ENCODE measurements at regions not wholly inside any gene's neighbourhood (a gene's known extent, or its start where the extent isn't known, plus 50 kb on each side); places are given as distances from the start of the nearest gene placed in this dataset.

GRCh38 chr5:171599957-171600612, 180.6 kb downstream of the FGF18 start:
- Histone ChIP-seq H3K36me3 (no peaks in the 10 kb centered on the region), H3K9me3 (ENCODE audit: low read depth) (no peaks in the 10 kb centered on the region), H3K4me3 (no peak overlapping the region), H3K27me3 (no peaks in the 10 kb centered on the region), H3K4me1 (ENCODE audit: low read depth) (peaks cover 4% of the 10 kb centered on the region), H3K27ac (no peak overlapping the region)
- no peak for DNase-seq (ENCODE audit: low read depth in 1 of 2, low spot score in 1 of 2)
- no peak for TF ChIP-seq CTCF (IDR thresholded peaks at IDR 0.05; ENCODE audit: low read depth, low read length)

- DNase-seq (ENCODE audit: low read depth in 1 of 2, low spot score in 1 of 2): peak in 1 of 2 donors; percentile 51
- no peak overlapping the region for H3K4me3 ChIP-seq
- no peaks in the 10 kb centered on the region for H3K9me3 ChIP-seq (ENCODE audit: low read depth)
- no peak overlapping the region for H3K27ac ChIP-seq
- H3K4me1 ChIP-seq (ENCODE audit: low read depth): peaks cover 4% of the 10 kb centered on the region
- no peak for TF ChIP-seq CTCF (IDR thresholded peaks at IDR 0.05; ENCODE audit: low read depth, low read length)
- no peaks in the 10 kb centered on the region for H3K36me3 ChIP-seq
- H3K27me3 ChIP-seq: no peaks in the 10 kb centered on the region
Measured at GRCh38 chr5:171600741-171601265, 181.4 kb downstream of the FGF18 start.

- DNase-seq (ENCODE audit: low read depth in 1 of 2, low spot score in 1 of 2): no peak
Measured at GRCh38 chr5:171601266-171601881, 181.9 kb downstream of the FGF18 start.

GRCh38 chr5:171603591-171603990, 182.0 kb upstream of the SMIM23 start:
- no peaks in the 10 kb centered on the region for H3K27me3 ChIP-seq
- no peaks in the 10 kb centered on the region for H3K4me1 ChIP-seq (ENCODE audit: low read depth)
- no peak for DNase-seq (ENCODE audit: low read depth in 1 of 2, low spot score in 1 of 2)
- no peak overlapping the region for H3K27ac ChIP-seq
- no peaks in the 10 kb centered on the region for H3K36me3 ChIP-seq
- H3K4me3 ChIP-seq: no peak overlapping the region
- no peak for TF ChIP-seq CTCF (IDR thresholded peaks at IDR 0.05; ENCODE audit: low read depth, low read length)
- no peaks in the 10 kb centered on the region for H3K9me3 ChIP-seq (ENCODE audit: low read depth)

More at GRCh38 chr5:171601266-171601881, 181.9 kb downstream of the FGF18 start:
- H3K9me3 ChIP-seq (ENCODE audit: low read depth): no peaks in the 10 kb centered on the region
- H3K36me3 ChIP-seq: no peaks in the 10 kb centered on the region
- no peak for TF ChIP-seq CTCF (IDR thresholded peaks at IDR 0.05; ENCODE audit: low read depth, low read length)
- no peak overlapping the region for H3K27ac ChIP-seq
- H3K4me1 ChIP-seq (ENCODE audit: low read depth): peaks cover under 1% of the 10 kb centered on the region
- H3K4me3 ChIP-seq: no peak overlapping the region
- no peaks in the 10 kb centered on the region for H3K27me3 ChIP-seq

- TF ChIP-seq CTCF (IDR thresholded peaks at IDR 0.05; ENCODE audit: low read depth, low read length): no peak
- Histone ChIP-seq H3K4me1 (ENCODE audit: low read depth) (no peaks in the 10 kb centered on the region), H3K4me3 (no peak overlapping the region), H3K27ac (no peak overlapping the region), H3K36me3 (no peaks in the 10 kb centered on the region), H3K27me3 (no peaks in the 10 kb centered on the region), H3K9me3 (ENCODE audit: low read depth) (no peaks in the 10 kb centered on the region)
- DNase-seq (ENCODE audit: low read depth in 1 of 2, low spot score in 1 of 2): no peak
Measured at GRCh38 chr5:171604195-171604594, 181.4 kb upstream of the SMIM23 start.

Measured in cardiac muscle cell (in vitro differentiated cells and primary cell).